GM12891 (cell line): ENCODE measurements at regions not wholly inside any gene's neighbourhood (a gene's known extent, or its start where the extent isn't known, plus 50 kb on each side); places are given as distances from the start of the nearest gene placed in this dataset.

ENCODE experiments used
- POLR2A ChIP-seq: IDR thresholded peaks from 2 replicates; pipeline ENCODE4 v1.6.1; 2011; ENCODE audit warnings: low read depth, low read length, control low read depth
- SPI1 ChIP-seq: IDR thresholded peaks from 2 replicates; pipeline ENCODE4 v1.6.1; 2011; ENCODE audit warnings: low read depth, low read length, control low read depth
- TAF1 ChIP-seq: IDR thresholded peaks from 2 replicates; pipeline ENCODE4 v1.6.1; 2011; ENCODE audit warnings: low read depth, low read length, control low read depth

DNA sequence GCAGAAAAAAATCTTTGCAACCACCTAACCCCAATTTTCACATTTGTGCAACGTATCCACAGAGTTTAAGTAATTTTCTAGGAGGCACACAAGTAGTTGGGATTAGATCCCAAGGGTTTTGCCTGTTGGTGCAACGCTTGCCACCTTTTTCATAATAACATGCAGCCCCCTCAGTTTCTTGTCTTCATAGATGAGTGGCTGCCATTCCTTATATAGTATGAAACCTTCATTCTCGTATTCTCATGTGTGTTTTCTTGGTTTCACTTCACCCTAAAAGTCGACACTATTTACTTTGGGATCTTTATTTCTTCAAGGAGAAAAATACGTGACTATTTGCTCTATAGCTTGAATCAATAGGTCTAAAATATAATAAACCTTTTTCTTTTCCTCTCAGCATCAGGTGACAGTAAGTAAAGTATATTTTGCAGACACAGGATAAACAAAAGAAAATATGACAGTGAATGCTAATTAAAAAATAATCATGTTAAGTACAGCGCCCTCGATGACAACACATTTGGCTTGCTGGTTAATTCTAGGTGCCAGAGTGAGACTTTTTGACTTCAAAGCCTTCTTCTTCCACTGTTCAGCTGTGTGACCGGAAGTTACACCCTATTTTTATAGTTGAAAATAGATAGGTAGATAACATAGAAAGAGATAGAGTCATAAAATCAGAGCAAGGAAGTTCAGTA lies 342.8 kb upstream of the CCNG1 start:
- TF ChIP-seq POLR2A (no peak), TAF1 (no peak), SPI1 (no peak)
